Neural cell (in vitro differentiated cells): ENCODE measurements at regions not wholly inside any gene's neighbourhood (a gene's known extent, or its start where the extent isn't known, plus 50 kb on each side); places are given as distances from the start of the nearest gene placed in this dataset.

Source experiments
- H2AFZ ChIP-seq: fragments of 200-600, 300-800 bp; sonication (generic), shearing (Covaris generic); 2 replicates; pipeline ENCODE4 v1.6.0; 2014; ENCODE audit warnings: low read depth, mild to moderate bottlenecking, antibody characterized with exemption, low read length, moderate library complexity
- H3F3A ChIP-seq: fragments of 200-600 bp; shearing (Covaris generic); 2 replicates; pipeline ENCODE4 v1.6.1; 2016; ENCODE audit warnings: mild to moderate bottlenecking, moderate library complexity, mixed read lengths, antibody characterized with exemption, low read length; ENCODE audit not compliant: insufficient read depth, poor library complexity, severe bottlenecking
- H3K27ac ChIP-seq: fragments of 200-600, 300-800 bp; sonication (generic), shearing (Covaris generic); 2 replicates; pipeline ENCODE4 v1.5.1; 2014; ENCODE audit warnings: mild to moderate bottlenecking, low read length, moderate library complexity
- H3K27me3 ChIP-seq: fragments of 300-800, 200-600 bp; sonication (generic), shearing (Covaris generic); 2 replicates; pipeline ENCODE4 v1.6.0; 2014; ENCODE audit warnings: mild to moderate bottlenecking, low read depth, low read length, moderate library complexity; ENCODE audit not compliant: insufficient read depth
- H3K36me3 ChIP-seq: fragments of 300-800, 200-600 bp; sonication (generic), shearing (Covaris generic); 2 replicates; pipeline ENCODE4 v1.5.1; 2014; ENCODE audit warnings: mild to moderate bottlenecking, antibody characterized with exemption, low read length, moderate library complexity; ENCODE audit not compliant: insufficient read depth
- H3K4me2 ChIP-seq: fragments of 300-800, 200-600 bp; sonication (generic), shearing (Covaris generic); 2 replicates; pipeline ENCODE4 v1.6.0; 2014; ENCODE audit warnings: mild to moderate bottlenecking, low read length
- H3K4me3 ChIP-seq: fragments of 300-800, 200-600 bp; sonication (generic), shearing (Covaris generic); 2 replicates; pipeline ENCODE4 v1.5.1; 2014; ENCODE audit warnings: mild to moderate bottlenecking, low read length, moderate library complexity
- H3K79me2 ChIP-seq: fragments of 200-600 bp; shearing (Covaris generic); replicated peaks from 2 replicates; pipeline ENCODE4 v1.6.0; 2014; ENCODE audit warnings: mild to moderate bottlenecking, low read length, moderate library complexity; ENCODE audit not compliant: insufficient read depth
- H3K9ac ChIP-seq: fragments of 300-800, 200-600 bp; sonication (generic), shearing (Covaris generic); 2 replicates; pipeline ENCODE4 v1.6.1; 2016; ENCODE audit warnings: mild to moderate bottlenecking, low read length, mixed read lengths
- H3K9me2 ChIP-seq: fragments of 200-600 bp; shearing (Covaris generic); 2 replicates; pipeline ENCODE4 v1.6.1; 2016; ENCODE audit warnings: mild to moderate bottlenecking, low read length, mixed read lengths; ENCODE audit not compliant: insufficient read depth
- H3K9me3 ChIP-seq: fragments of 200-600, 300-800 bp; sonication (generic), shearing (Covaris generic); 2 replicates; pipeline ENCODE4 v1.6.1; 2016; ENCODE audit warnings: mild to moderate bottlenecking, mixed run types, low read length, moderate library complexity, mixed read lengths
- H4K20me1 ChIP-seq: fragments of 200-600 bp; shearing (Covaris generic); 2 replicates; pipeline ENCODE4 v1.6.1; 2016; ENCODE audit warnings: mild to moderate bottlenecking, mixed run types; ENCODE audit not compliant: insufficient read depth
- CTCF ChIP-seq: fragments of 450-650 bp; IDR thresholded peaks from 2 replicates; pipeline ENCODE4 v1.5.1; 2014; ENCODE audit warnings: antibody characterized with exemption, mild to moderate bottlenecking, moderate library complexity; ENCODE audit not compliant: poor library complexity, severe bottlenecking
- EP300 ChIP-seq: fragments of 450-650 bp; conservative IDR thresholded peaks from 2 replicates; pipeline ENCODE4 v1.6.1; 2014; ENCODE audit warnings: antibody characterized with exemption, mild to moderate bottlenecking, moderate library complexity; ENCODE audit not compliant: poor library complexity, severe bottlenecking
- EZH2 ChIP-seq: fragments of 200-600, 300-800 bp; shearing (Covaris generic), sonication (generic); IDR thresholded peaks from 2 replicates; pipeline ENCODE4 v1.6.1; 2014; ENCODE audit warnings: antibody characterized with exemption, low read length, borderline replicate concordance, mild to moderate bottlenecking; ENCODE audit not compliant: insufficient read depth, poor library complexity, severe bottlenecking
- MXI1 ChIP-seq: fragments of 450-650 bp; conservative IDR thresholded peaks from 2 replicates; pipeline ENCODE4 v1.6.1; 2014; ENCODE audit warnings: antibody characterized with exemption, mild to moderate bottlenecking; ENCODE audit not compliant: poor library complexity, severe bottlenecking
- POLR2AphosphoS5 ChIP-seq: IDR thresholded peaks from 2 replicates; pipeline ENCODE4 v1.6.1; 2012
- RAD21 ChIP-seq: fragments of 450-650 bp; conservative IDR thresholded peaks from 2 replicates; pipeline ENCODE4 v1.6.1; 2014; ENCODE audit warnings: antibody characterized with exemption, mild to moderate bottlenecking, moderate library complexity
- REST ChIP-seq: IDR thresholded peaks from 2 replicates; pipeline ENCODE4 v1.6.1; 2012; ENCODE audit warnings: borderline replicate concordance
- SMC3 ChIP-seq: fragments of 450-650 bp; conservative IDR thresholded peaks from 2 replicates; pipeline ENCODE4 v1.6.1; 2014; ENCODE audit warnings: antibody characterized with exemption, mild to moderate bottlenecking, moderate library complexity; ENCODE audit not compliant: poor library complexity
- TAF1 ChIP-seq: IDR thresholded peaks from 2 replicates; pipeline ENCODE4 v1.6.1; 2012; ENCODE audit warnings: low read depth

- H3K4me2 ChIP-seq, result no peak overlapping the region
- H2AFZ ChIP-seq, result no peak overlapping the region
- no peaks in the 10 kb centered on the region for H3K79me2 ChIP-seq
- no peaks in the 10 kb centered on the region for H4K20me1 ChIP-seq
- H3K36me3 ChIP-seq, result no peaks in the 10 kb centered on the region
- no peaks in the 10 kb centered on the region for H3K27me3 ChIP-seq
- TF ChIP-seq MXI1, result no peak
- TF ChIP-seq RAD21, result no peak
- no peak for TF ChIP-seq EZH2
- no peak for TF ChIP-seq CTCF
- TF ChIP-seq SMC3, result no peak
- TF ChIP-seq TAF1, result no peak
- no peak for TF ChIP-seq REST
- TF ChIP-seq POLR2AphosphoS5, result peak; percentile 30
- TF ChIP-seq EP300, result peak; percentile 50
- no peaks in the 10 kb centered on the region for H3F3A ChIP-seq
- no peak overlapping the region for H3K4me3 ChIP-seq
- no peaks in the 10 kb centered on the region for H3K9me3 ChIP-seq
- no peak overlapping the region for H3K27ac ChIP-seq
- H3K9ac ChIP-seq, result no peak overlapping the region
- no peaks in the 10 kb centered on the region for H3K9me2 ChIP-seq
Observed at GRCh38 chr5:156200938-156201787, 125.8 kb upstream of the SGCD start.

- TF ChIP-seq CTCF (no peak), RAD21 (no peak), TAF1 (no peak), POLR2AphosphoS5 (no peak), REST (no peak), EP300 (no peak), EZH2 (no peak), SMC3 (no peak), MXI1 (no peak)
- no peak overlapping the region for H3K27ac ChIP-seq
Observed at GRCh38 chr5:156201788-156202403, 125.1 kb upstream of the SGCD start.

More at GRCh38 chr5:156201788-156202403, 125.1 kb upstream of the SGCD start:
- Histone ChIP-seq H3K4me3 (no peak overlapping the region), H3K9ac (no peak overlapping the region), H3K36me3 (no peaks in the 10 kb centered on the region), H3K4me2 (no peak overlapping the region), H3K9me2 (no peaks in the 10 kb centered on the region), H4K20me1 (no peaks in the 10 kb centered on the region), H3K9me3 (no peaks in the 10 kb centered on the region), H3F3A (no peaks in the 10 kb centered on the region), H3K79me2 (no peaks in the 10 kb centered on the region), H2AFZ (no peak overlapping the region), H3K27me3 (no peaks in the 10 kb centered on the region)
